K562 (cell line): ENCODE measurements at regions not wholly inside any gene's neighbourhood (a gene's known extent, or its start where the extent isn't known, plus 50 kb on each side); places are given as distances from the start of the nearest gene placed in this dataset.

Experiments
- ATAC-seq: fragments of 200-7000 bp; cut with Tn5 transposase; 3 replicates; pipeline ENCODE4 v1.9.1; 2020; ENCODE audit warnings: moderate library complexity
- BruUV-seq: library from RNA; stranded (reverse); fragments of 400-500 nt; replicated peaks from 2 replicates; lab custom pipeline; 2021; lab: Mats Ljungman, UMichigan
- CTCF ChIA-PET: fragments of 300-600 bp; formaldehyde crosslinking; extraction: SDS; loops from one replicate; lab custom pipeline; 2021; ENCODE audit warnings: low intra/inter-chr PET ratio; lab: Yijun Ruan, JAX
- POLR2A ChIA-PET: fragments of 300-600, 350-650 bp; sonication (Branson Sonifier 250); formaldehyde crosslinking; extraction: SDS; loops from one replicate; lab custom pipeline; 2021; ENCODE audit warnings: antibody characterized with exemption, inconsistent platforms; lab: Yijun Ruan, JAX
- DNase-seq, 4 experiments: peaks; one replicate each; pipeline versions ENCODE4 v3.0.0 to v3.0.0-alpha.2; 2011 to 2018; ENCODE audit warnings: low spot score in 3 of 4, mixed read lengths in 3 of 4; ENCODE audit errors: extremely low read depth in 1 of 4
- FAIRE-seq: peaks from 2 replicates; lab custom pipeline; 2011; peaks lifted over from hg19 to GRCh38; lab: Jason Lieb, UNC
- H2AFZ ChIP-seq: 2 replicates; pipeline ENCODE4 v1.6.0; 2011; ENCODE audit warnings: low read depth, low read length, control low read depth, inconsistent platforms
- H3K27ac ChIP-seq: fragments of 200-600 bp; 3 replicates; pipeline ENCODE4 v1.8.0; 2011; ENCODE audit warnings: low read depth, mild to moderate bottlenecking, control low read depth, inconsistent platforms, low read length, moderate library complexity, mixed read lengths; ENCODE audit errors: extremely low read depth
- H3K27me3 ChIP-seq, 2 experiments: fragments of 300-600 bp in 1 of 2; 2 replicates in 1 of 2; 3 replicates in 1 of 2; pipeline versions ENCODE4 v1.6.0 to v1.8.0; 2011; ENCODE audit warnings: inconsistent platforms in 2 of 2, low read length in 2 of 2, mild to moderate bottlenecking in 1 of 2, mixed read lengths in 1 of 2, moderate library complexity in 1 of 2; ENCODE audit not compliant: control insufficient read depth in 2 of 2, insufficient read depth in 2 of 2
- H3K36me3 ChIP-seq: fragments of 300-600 bp; 3 replicates; pipeline ENCODE4 v1.8.0; 2011; ENCODE audit warnings: mild to moderate bottlenecking, low read length, inconsistent platforms; ENCODE audit not compliant: control insufficient read depth, insufficient read depth
- H3K4me1 ChIP-seq, 2 experiments: fragments of 200-600 bp in 1 of 2; replicated peaks in 1 of 2; 2 replicates in 1 of 2; 3 replicates in 1 of 2; pipeline versions ENCODE4 v1.5.1 to v1.8.0; 2011; ENCODE audit warnings: inconsistent platforms in 2 of 2, low read length in 2 of 2, mild to moderate bottlenecking in 1 of 2, mixed read lengths in 1 of 2, moderate library complexity in 1 of 2; ENCODE audit not compliant: control insufficient read depth in 2 of 2, insufficient read depth in 2 of 2
- H3K4me2 ChIP-seq: 2 replicates; pipeline ENCODE4 v1.6.1; 2011; ENCODE audit warnings: low read length, control low read depth, inconsistent platforms, mixed read lengths; ENCODE audit not compliant: insufficient read depth
- H3K4me3 ChIP-seq: fragments of 200-600 bp; sonication (generic), shearing (Covaris generic); 2 replicates; pipeline ENCODE4 v1.5.1; 2016; ENCODE audit warnings: control low read depth, inconsistent platforms
- H3K79me2 ChIP-seq: fragments of 200-600 bp; 3 replicates; pipeline ENCODE4 v1.8.0; 2011; ENCODE audit warnings: low read length, inconsistent platforms; ENCODE audit not compliant: control insufficient read depth, insufficient read depth
- H3K9ac ChIP-seq, 2 experiments: 2 replicates each; pipeline versions ENCODE4 v1.6.0 to v1.6.1; 2011; ENCODE audit warnings: low read depth in 2 of 2, low read length in 2 of 2, control low read depth in 1 of 2, inconsistent platforms in 1 of 2, mild to moderate bottlenecking in 1 of 2, mixed read lengths in 1 of 2; ENCODE audit not compliant: insufficient read depth in 1 of 2
- H3K9me1 ChIP-seq: one replicate; pipeline ENCODE4 v1.6.0; 2011; ENCODE audit warnings: inconsistent platforms, mild to moderate bottlenecking, low read length, moderate library complexity; ENCODE audit not compliant: control insufficient read depth, insufficient read depth
- H3K9me3 ChIP-seq: replicated peaks from 2 replicates; pipeline ENCODE4 v1.5.1; 2011; ENCODE audit warnings: low read depth, low read length, inconsistent platforms; ENCODE audit not compliant: control insufficient read depth, insufficient read depth
- H4K20me1 ChIP-seq: replicated peaks from 2 replicates; pipeline ENCODE4 v1.6.1; 2011; ENCODE audit warnings: low read length, inconsistent platforms, mixed read lengths; ENCODE audit not compliant: control insufficient read depth, insufficient read depth
- CCNT2 ChIP-seq: IDR thresholded peaks from 2 replicates; pipeline ENCODE4 v1.6.1; 2011; ENCODE audit warnings: borderline replicate concordance, low read depth, mild to moderate bottlenecking, moderate library complexity, mixed read lengths, low read length; ENCODE audit not compliant: insufficient read length; ENCODE audit errors: extremely low read depth
- FOXA3 ChIP-seq, 2 experiments: fragments of 450-650 bp in 1 of 2; sonication (generic) in 1 of 2; formaldehyde crosslinking; IDR thresholded peaks in 1 of 2; conservative IDR thresholded peaks in 1 of 2; 2 replicates each; pipeline versions ENCODE4 v1.4.0 to v1.8.0; 2020 to 2022; ENCODE audit warnings: mild to moderate bottlenecking in 2 of 2, missing genetic modification reagents in 1 of 2
- ZBTB33 ChIP-seq: sonication (generic); formaldehyde crosslinking; IDR thresholded peaks from 2 replicates; pipeline ENCODE4 v1.8.1; 2023; ENCODE audit warnings: mild to moderate bottlenecking, missing genetic modification reagents
- ZNF282 ChIP-seq: sonication (generic); formaldehyde crosslinking; IDR thresholded peaks from 2 replicates; pipeline ENCODE4 v1.8.1; 2023; ENCODE audit warnings: missing genetic modification reagents
- ZNF512 ChIP-seq: IDR thresholded peaks from 2 replicates; pipeline ENCODE4 v1.6.1; 2016; ENCODE audit warnings: missing genetic modification characterization, missing compliant biosample characterization
- WGBS: fragments of 100-300 bp; shearing (Covaris generic); methylation state at CpG from one replicate; pipeline ENCODE4 v1.1.6; 2016; ENCODE audit warnings: low coverage, mixed read lengths; ENCODE audit not compliant: insufficient coverage; ENCODE audit errors: missing lambda C conversion rate; 5-methylcytosine and 5-hydroxymethylcytosine counted together
- in situ Hi-C: fragments of 300-500 bp; cut with MboI; formaldehyde crosslinking; loops from 4 replicates; pipeline ENCODE4 v1.15.0; 2018; ENCODE audit warnings: inconsistent platforms, mixed read lengths
- intact Hi-C: fragments of 100-400 bp; cut with micrococcal nuclease; formaldehyde crosslinking; loops from 2 replicates; pipeline ENCODE4 v1.14.2; 2022

GRCh38 chr20:19834287-19834686, 76.2 kb downstream of the RIN2 start (continued):
- TF ChIP-seq CCNT2 = no peak
- TF ChIP-seq ZBTB33 (CRISPR knock-in tag) = no peak
- TF ChIP-seq FOXA3 (CRISPR knock-in tag; conservative IDR thresholded peaks at IDR 0.05 in 1 of 2, IDR thresholded peaks at IDR 0.05 in 1 of 2) = no peak

- H4K20me1 ChIP-seq = no peaks in the 10 kb centered on the region; the same call in 1 of the 2 replicates
- H3K27ac ChIP-seq = no peak overlapping the region
- POLR2A ChIA-PET = no interaction called here
- TF ChIP-seq ZNF282 (CRISPR knock-in tag) (no peak), ZNF512 (tag) (peak; percentile 64; the same call in 1 of the 2 replicates)
- ATAC-seq = no peak
- no peak overlapping the region for H3K9ac ChIP-seq
- BruUV-seq = no TSS peak
- H3K36me3 ChIP-seq = no peaks in the 10 kb centered on the region
- H3K4me3 ChIP-seq = no peak overlapping the region
- no peaks in the 10 kb centered on the region for H3K9me1 ChIP-seq
- no peak for DNase-seq
- WGBS = no CpG with 5 or more reads among the region's 1 CpG
- no peaks in the 10 kb centered on the region for H3K9me3 ChIP-seq
- H3K4me2 ChIP-seq = no peak overlapping the region
- in situ Hi-C loops (no loop called here), intact Hi-C loops (no loop called here)
- no peaks in the 10 kb centered on the region for H3K4me1 ChIP-seq
- no peaks in the 10 kb centered on the region for H3K79me2 ChIP-seq
- no peaks in the 10 kb centered on the region for H3K27me3 ChIP-seq
- FAIRE-seq = no peak
- H2AFZ ChIP-seq = no peak overlapping the region
- CTCF ChIA-PET = no interaction called here
Measured at GRCh38 chr20:19834783-19835182, 76.7 kb downstream of the RIN2 start.
